ENCODE measurements at regions not wholly inside any gene's neighbourhood (a gene's known extent, or its start where the extent isn't known, plus 50 kb on each side); places are given as distances from the start of the nearest gene placed in this dataset.

DNA sequence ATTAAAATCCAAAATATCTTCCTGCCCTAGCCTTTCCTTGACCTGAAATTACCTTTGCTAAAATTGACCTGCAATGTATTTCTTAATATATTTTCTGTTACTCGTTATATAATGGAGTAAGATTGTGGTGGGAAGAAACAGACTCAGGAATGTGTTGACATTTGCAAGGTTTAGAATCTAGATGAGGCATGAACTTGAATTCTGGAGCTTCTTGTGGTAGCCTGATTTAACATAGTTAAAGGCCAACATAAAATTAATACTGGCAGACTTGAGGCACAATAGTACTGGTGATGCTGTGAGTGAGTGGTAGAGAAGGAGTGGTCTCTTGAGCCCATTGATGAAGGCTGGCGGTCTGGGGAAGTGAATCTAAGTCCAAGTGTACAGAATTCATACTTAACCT, 197.9 kb upstream of the SPRY1 start:
- H4K91ac ChIP-seq (ENCODE audit: low read length) = no peak overlapping the region
- H3K9ac ChIP-seq (ENCODE audit: low read length) = no peak overlapping the region
- H3K4me1 ChIP-seq (ENCODE audit: control insufficient read depth, insufficient read depth, low read depth, low read length) = no peaks in the 10 kb centered on the region
- WGBS = 88% methylated on average over 2 of the region's 2 CpGs
- H2BK120ac ChIP-seq (ENCODE audit: low read depth, low read length) = no peak overlapping the region
- H2BK5ac ChIP-seq (ENCODE audit: low read depth, low read length, poor library complexity, severe bottlenecking) = no peak overlapping the region
- H3K14ac ChIP-seq (ENCODE audit: low read length in 2 of 2) = no peak overlapping the region
- H2BK15ac ChIP-seq (ENCODE audit: low read depth, poor library complexity, severe bottlenecking) = no peak overlapping the region
- H3K27ac ChIP-seq (ENCODE audit: low read length, poor library complexity, severe bottlenecking) = no peak overlapping the region
- H4K8ac ChIP-seq (ENCODE audit: low read length) = no peak overlapping the region
- H3K9me3 ChIP-seq (ENCODE audit: control insufficient read depth, low read length) = no peaks in the 10 kb centered on the region
- H3K27me3 ChIP-seq (ENCODE audit: control insufficient read depth in 1 of 2, insufficient read depth in 1 of 2, low read length in 2 of 2) = no peaks in the 10 kb centered on the region
- no peak overlapping the region for H3K4me3 ChIP-seq (ENCODE audit: insufficient read depth in 1 of 2, low read depth in 1 of 2, low read length in 2 of 2)
- H3K4me2 ChIP-seq (ENCODE audit: low read length, poor library complexity, severe bottlenecking) = no peak overlapping the region
- H3K18ac ChIP-seq (ENCODE audit: low read depth in 1 of 2, low read length in 2 of 2) = no peak overlapping the region
- no peak overlapping the region for H3K23ac ChIP-seq (ENCODE audit: low read length in 2 of 2)
- DNase-seq = no peak
- no peak overlapping the region for H2AFZ ChIP-seq (ENCODE audit: low read depth, low read length)
- H3K79me1 ChIP-seq (replicated peaks; ENCODE audit: low read length, poor library complexity, severe bottlenecking) = no peaks in the 10 kb centered on the region
- H2AK5ac ChIP-seq (ENCODE audit: low read length, severe bottlenecking) = no peak overlapping the region
- H2BK12ac ChIP-seq (ENCODE audit: low read length in 2 of 2) = no peak overlapping the region
- H3K4ac ChIP-seq (ENCODE audit: low read depth in 1 of 2, low read length in 2 of 2) = no peak overlapping the region
- no peaks in the 10 kb centered on the region for H3K36me3 ChIP-seq (ENCODE audit: control insufficient read depth in 1 of 2, insufficient read depth in 2 of 2, low read depth in 1 of 2, low read length in 2 of 2)

DNA sequence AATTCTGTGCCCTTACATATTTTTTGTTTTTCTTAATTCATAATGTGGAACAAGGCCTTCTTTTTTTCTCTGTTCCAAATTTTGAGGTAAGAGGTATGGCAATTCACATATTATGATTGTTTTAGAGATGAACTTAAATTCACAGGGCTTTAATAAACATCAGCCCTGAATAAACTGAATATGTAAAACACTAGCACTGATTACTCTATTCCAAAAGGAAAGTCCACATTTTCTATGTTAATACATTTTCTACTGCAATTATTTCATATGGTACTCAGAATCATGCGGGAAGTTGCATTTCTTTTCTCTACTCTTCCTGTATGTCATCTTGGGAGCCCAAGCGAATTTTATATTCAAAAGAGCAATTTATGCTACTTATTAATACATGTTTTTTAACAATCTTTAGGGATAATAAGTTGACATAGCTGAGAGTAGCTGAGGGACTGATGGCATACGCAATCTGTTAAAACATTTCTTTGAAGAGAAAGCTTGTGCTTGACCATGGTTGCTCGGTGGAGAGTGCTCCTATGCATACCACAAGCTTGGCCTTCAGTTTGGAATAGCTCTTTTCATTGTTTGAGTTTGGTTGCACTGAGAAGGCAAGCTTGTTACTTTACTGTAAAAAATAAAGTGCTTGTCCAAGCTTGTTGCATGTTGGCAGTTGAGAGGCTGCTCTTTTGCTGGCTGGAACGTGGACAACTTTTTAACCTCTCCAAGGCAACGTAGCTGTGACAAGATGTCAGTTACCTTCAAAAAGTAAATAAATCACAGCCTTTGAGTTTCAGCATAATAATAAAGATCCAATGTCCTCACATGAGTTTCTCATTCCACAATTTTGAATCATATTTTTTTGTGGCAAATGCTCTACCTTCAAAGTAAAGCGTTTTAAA, 196.3 kb upstream of the SPRY1 start:
- Histone ChIP-seq H3K4me2 (ENCODE audit: low read length, poor library complexity, severe bottlenecking) (no peak overlapping the region), H3K18ac (ENCODE audit: low read depth in 1 of 2, low read length in 2 of 2) (no peak overlapping the region), H3K27ac (ENCODE audit: low read length, poor library complexity, severe bottlenecking) (no peak overlapping the region), H4K8ac (ENCODE audit: low read length) (no peak overlapping the region), H2BK120ac (ENCODE audit: low read depth, low read length) (no peak overlapping the region), H3K23ac (ENCODE audit: low read length in 2 of 2) (no peak overlapping the region), H2AFZ (ENCODE audit: low read depth, low read length) (no peak overlapping the region), H3K27me3 (ENCODE audit: control insufficient read depth in 1 of 2, insufficient read depth in 1 of 2, low read length in 2 of 2) (no peaks in the 10 kb centered on the region), H3K4me3 (ENCODE audit: insufficient read depth in 1 of 2, low read depth in 1 of 2, low read length in 2 of 2) (no peak overlapping the region), H2AK5ac (ENCODE audit: low read length, severe bottlenecking) (no peak overlapping the region), H3K4ac (ENCODE audit: low read depth in 1 of 2, low read length in 2 of 2) (no peak overlapping the region), H2BK15ac (ENCODE audit: low read depth, poor library complexity, severe bottlenecking) (no peak overlapping the region), H3K14ac (ENCODE audit: low read length in 2 of 2) (no peak overlapping the region), H3K4me1 (ENCODE audit: control insufficient read depth, insufficient read depth, low read depth, low read length) (no peaks in the 10 kb centered on the region), H3K9me3 (ENCODE audit: control insufficient read depth, low read length) (no peaks in the 10 kb centered on the region), H3K79me1 (replicated peaks; ENCODE audit: low read length, poor library complexity, severe bottlenecking) (no peaks in the 10 kb centered on the region), H3K9ac (ENCODE audit: low read length) (no peak overlapping the region), H2BK12ac (ENCODE audit: low read length in 2 of 2) (no peak overlapping the region), H2BK5ac (ENCODE audit: low read depth, low read length, poor library complexity, severe bottlenecking) (no peak overlapping the region), H3K36me3 (ENCODE audit: control insufficient read depth in 1 of 2, insufficient read depth in 2 of 2, low read depth in 1 of 2, low read length in 2 of 2) (no peaks in the 10 kb centered on the region), H4K91ac (ENCODE audit: low read length) (no peak overlapping the region)
- no peak for DNase-seq
- WGBS = over 99% methylated on average over 5 of the region's 7 CpGs

GRCh38 chr4:123204737-123205136, 191.9 kb upstream of the SPRY1 start:
- no peak overlapping the region for H2BK120ac ChIP-seq (ENCODE audit: low read depth, low read length)
- H2BK5ac ChIP-seq (ENCODE audit: low read depth, low read length, poor library complexity, severe bottlenecking) = no peak overlapping the region
- no peak overlapping the region for H3K27ac ChIP-seq (ENCODE audit: low read length, poor library complexity, severe bottlenecking)
- no peaks in the 10 kb centered on the region for H3K79me1 ChIP-seq (replicated peaks; ENCODE audit: low read length, poor library complexity, severe bottlenecking)
- H4K91ac ChIP-seq (ENCODE audit: low read length) = no peak overlapping the region
- no peak overlapping the region for H2AFZ ChIP-seq (ENCODE audit: low read depth, low read length)
- no peaks in the 10 kb centered on the region for H3K4me1 ChIP-seq (ENCODE audit: control insufficient read depth, insufficient read depth, low read depth, low read length)
- no peak overlapping the region for H3K14ac ChIP-seq (ENCODE audit: low read length in 2 of 2)
- H3K27me3 ChIP-seq (ENCODE audit: control insufficient read depth in 1 of 2, insufficient read depth in 1 of 2, low read length in 2 of 2) = no peaks in the 10 kb centered on the region
- H3K9me3 ChIP-seq (ENCODE audit: control insufficient read depth, low read length) = no peaks in the 10 kb centered on the region
- no peak overlapping the region for H2BK12ac ChIP-seq (ENCODE audit: low read length in 2 of 2)
- H3K36me3 ChIP-seq (ENCODE audit: control insufficient read depth in 1 of 2, insufficient read depth in 2 of 2, low read depth in 1 of 2, low read length in 2 of 2) = no peaks in the 10 kb centered on the region
- no peak overlapping the region for H3K4ac ChIP-seq (ENCODE audit: low read depth in 1 of 2, low read length in 2 of 2)
- no peak overlapping the region for H2AK5ac ChIP-seq (ENCODE audit: low read length, severe bottlenecking)
- no peak overlapping the region for H4K8ac ChIP-seq (ENCODE audit: low read length)
- no peak overlapping the region for H3K23ac ChIP-seq (ENCODE audit: low read length in 2 of 2)
- WGBS = 29% methylated on average over 1 of the region's 1 CpG
- H3K4me3 ChIP-seq (ENCODE audit: insufficient read depth in 1 of 2, low read depth in 1 of 2, low read length in 2 of 2) = no peak overlapping the region
- no peak for DNase-seq
- H2BK15ac ChIP-seq (ENCODE audit: low read depth, poor library complexity, severe bottlenecking) = no peak overlapping the region
- no peak overlapping the region for H3K4me2 ChIP-seq (ENCODE audit: low read length, poor library complexity, severe bottlenecking)
- no peak overlapping the region for H3K18ac ChIP-seq (ENCODE audit: low read depth in 1 of 2, low read length in 2 of 2)
- no peak overlapping the region for H3K9ac ChIP-seq (ENCODE audit: low read length)

DNA sequence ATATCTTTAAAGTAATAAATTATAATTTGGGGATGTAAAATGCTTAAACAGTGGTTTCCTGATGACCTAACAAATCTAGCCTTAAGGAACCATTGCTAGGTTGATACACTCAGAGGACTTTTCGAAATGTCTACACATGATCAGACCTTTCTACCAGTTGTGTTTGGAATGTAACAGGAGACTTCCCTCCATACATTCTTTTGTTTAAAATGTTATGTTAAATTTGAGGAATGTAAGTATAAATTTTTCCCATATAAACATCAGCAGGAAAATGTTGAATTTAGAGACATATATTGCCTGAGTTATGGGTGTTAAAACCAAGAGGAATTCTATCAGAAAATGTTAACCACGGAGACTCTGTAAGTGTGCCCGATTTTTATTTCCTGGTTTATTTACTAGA, 190.6 kb upstream of the SPRY1 start:
- 96% methylated on average over 2 of the region's 3 CpGs for WGBS
- no peaks in the 10 kb centered on the region for H3K27me3 ChIP-seq (ENCODE audit: control insufficient read depth in 1 of 2, insufficient read depth in 1 of 2, low read length in 2 of 2)
- no peak overlapping the region for H2BK120ac ChIP-seq (ENCODE audit: low read depth, low read length)
- no peak overlapping the region for H2BK15ac ChIP-seq (ENCODE audit: low read depth, poor library complexity, severe bottlenecking)
- H4K8ac ChIP-seq (ENCODE audit: low read length) = no peak overlapping the region
- H3K4me3 ChIP-seq (ENCODE audit: insufficient read depth in 1 of 2, low read depth in 1 of 2, low read length in 2 of 2) = no peak overlapping the region
- H3K27ac ChIP-seq (ENCODE audit: low read length, poor library complexity, severe bottlenecking) = no peak overlapping the region
- H3K14ac ChIP-seq (ENCODE audit: low read length in 2 of 2) = no peak overlapping the region
- no peak overlapping the region for H3K4me2 ChIP-seq (ENCODE audit: low read length, poor library complexity, severe bottlenecking)
- DNase-seq = no peak
- H2AK5ac ChIP-seq (ENCODE audit: low read length, severe bottlenecking) = no peak overlapping the region
- no peak overlapping the region for H3K4ac ChIP-seq (ENCODE audit: low read depth in 1 of 2, low read length in 2 of 2)
- no peak overlapping the region for H3K9ac ChIP-seq (ENCODE audit: low read length)
- H3K9me3 ChIP-seq (ENCODE audit: control insufficient read depth, low read length) = no peaks in the 10 kb centered on the region
- no peaks in the 10 kb centered on the region for H3K4me1 ChIP-seq (ENCODE audit: control insufficient read depth, insufficient read depth, low read depth, low read length)
- no peak overlapping the region for H2AFZ ChIP-seq (ENCODE audit: low read depth, low read length)
- no peak overlapping the region for H3K23ac ChIP-seq (ENCODE audit: low read length in 2 of 2)
- no peaks in the 10 kb centered on the region for H3K79me1 ChIP-seq (replicated peaks; ENCODE audit: low read length, poor library complexity, severe bottlenecking)
- H2BK12ac ChIP-seq (ENCODE audit: low read length in 2 of 2) = no peak overlapping the region
- H3K18ac ChIP-seq (ENCODE audit: low read depth in 1 of 2, low read length in 2 of 2) = no peak overlapping the region
- no peaks in the 10 kb centered on the region for H3K36me3 ChIP-seq (ENCODE audit: control insufficient read depth in 1 of 2, insufficient read depth in 2 of 2, low read depth in 1 of 2, low read length in 2 of 2)
- no peak overlapping the region for H2BK5ac ChIP-seq (ENCODE audit: low read depth, low read length, poor library complexity, severe bottlenecking)
- H4K91ac ChIP-seq (ENCODE audit: low read length) = no peak overlapping the region
